HCT116 (cell line): ENCODE measurements at regions not wholly inside any gene's neighbourhood (a gene's known extent, or its start where the extent isn't known, plus 50 kb on each side); places are given as distances from the start of the nearest gene placed in this dataset.

Experiments used
- EZH2 ChIP-seq: fragments of 200-600 bp; sonication (generic); IDR thresholded peaks from 2 replicates; pipeline ENCODE4 v1.6.1; 2017; ENCODE audit warnings: antibody characterized with exemption, mixed run types
- POLR2A ChIP-seq: IDR thresholded peaks from 2 replicates; pipeline ENCODE4 v1.7.0; 2011; ENCODE audit warnings: borderline replicate concordance; ENCODE audit not compliant: insufficient read depth, insufficient read length; ENCODE audit errors: extremely low read depth
- TF ChIP-seq, protein P1 (sequence below), 3 experiments: fragments of 200-600 bp in 1 of 3; sonication (generic) in 1 of 3; IDR thresholded peaks in 2 of 3; conservative IDR thresholded peaks in 1 of 3; 2 replicates each; pipeline ENCODE4 v1.5.1; 2012 to 2017; ENCODE audit warnings: low read depth in 2 of 3, low read length in 2 of 3, antibody characterized with exemption in 1 of 3, borderline replicate concordance in 1 of 3, control low read depth in 1 of 3, mild to moderate bottlenecking in 1 of 3, mixed read lengths in 1 of 3, mixed run types in 1 of 3, moderate library complexity in 1 of 3; ENCODE audit not compliant: insufficient read depth in 1 of 3

DNA sequence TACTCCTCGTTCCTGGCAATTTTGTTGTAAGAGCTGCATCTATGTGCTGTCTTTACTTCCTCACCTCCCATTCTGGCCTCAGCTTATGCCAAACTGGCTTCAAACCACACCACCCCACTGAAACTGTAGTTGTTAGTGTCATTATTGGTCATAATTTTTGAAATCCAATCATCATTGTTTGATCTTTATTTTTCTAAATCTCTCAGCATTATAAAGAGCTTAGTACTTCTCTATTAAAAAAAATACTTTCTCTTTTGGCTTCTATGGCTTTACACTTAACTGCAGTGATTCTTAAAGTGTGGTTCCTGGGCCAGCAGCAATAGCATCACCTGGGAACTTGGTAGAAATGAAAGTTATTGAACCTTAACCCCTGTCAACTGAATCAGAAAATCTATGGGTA lies 83.5 kb upstream of the GRPR start:
- TF ChIP-seq POLR2A: no peak
- TF ChIP-seq EZH2: no peak
- TF ChIP-seq, protein P1, sequence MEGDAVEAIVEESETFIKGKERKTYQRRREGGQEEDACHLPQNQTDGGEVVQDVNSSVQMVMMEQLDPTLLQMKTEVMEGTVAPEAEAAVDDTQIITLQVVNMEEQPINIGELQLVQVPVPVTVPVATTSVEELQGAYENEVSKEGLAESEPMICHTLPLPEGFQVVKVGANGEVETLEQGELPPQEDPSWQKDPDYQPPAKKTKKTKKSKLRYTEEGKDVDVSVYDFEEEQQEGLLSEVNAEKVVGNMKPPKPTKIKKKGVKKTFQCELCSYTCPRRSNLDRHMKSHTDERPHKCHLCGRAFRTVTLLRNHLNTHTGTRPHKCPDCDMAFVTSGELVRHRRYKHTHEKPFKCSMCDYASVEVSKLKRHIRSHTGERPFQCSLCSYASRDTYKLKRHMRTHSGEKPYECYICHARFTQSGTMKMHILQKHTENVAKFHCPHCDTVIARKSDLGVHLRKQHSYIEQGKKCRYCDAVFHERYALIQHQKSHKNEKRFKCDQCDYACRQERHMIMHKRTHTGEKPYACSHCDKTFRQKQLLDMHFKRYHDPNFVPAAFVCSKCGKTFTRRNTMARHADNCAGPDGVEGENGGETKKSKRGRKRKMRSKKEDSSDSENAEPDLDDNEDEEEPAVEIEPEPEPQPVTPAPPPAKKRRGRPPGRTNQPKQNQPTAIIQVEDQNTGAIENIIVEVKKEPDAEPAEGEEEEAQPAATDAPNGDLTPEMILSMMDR (IDR thresholded peaks at IDR 0.05 in 2 of 3, conservative IDR thresholded peaks at IDR 0.05 in 1 of 3; ENCODE audit: borderline replicate concordance in 1 of 3, insufficient read depth in 1 of 3, low read depth in 2 of 3, low read length in 2 of 3): no peak
